ENCODE measurements at regions not wholly inside any gene's neighbourhood (a gene's known extent, or its start where the extent isn't known, plus 50 kb on each side); places are given as distances from the start of the nearest gene placed in this dataset.
"Not testable (repeated sequence)": the region's sequence is repeated elsewhere in the genome, so short reads cannot be mapped to it uniquely, and the experiment has no call there.

DNA sequence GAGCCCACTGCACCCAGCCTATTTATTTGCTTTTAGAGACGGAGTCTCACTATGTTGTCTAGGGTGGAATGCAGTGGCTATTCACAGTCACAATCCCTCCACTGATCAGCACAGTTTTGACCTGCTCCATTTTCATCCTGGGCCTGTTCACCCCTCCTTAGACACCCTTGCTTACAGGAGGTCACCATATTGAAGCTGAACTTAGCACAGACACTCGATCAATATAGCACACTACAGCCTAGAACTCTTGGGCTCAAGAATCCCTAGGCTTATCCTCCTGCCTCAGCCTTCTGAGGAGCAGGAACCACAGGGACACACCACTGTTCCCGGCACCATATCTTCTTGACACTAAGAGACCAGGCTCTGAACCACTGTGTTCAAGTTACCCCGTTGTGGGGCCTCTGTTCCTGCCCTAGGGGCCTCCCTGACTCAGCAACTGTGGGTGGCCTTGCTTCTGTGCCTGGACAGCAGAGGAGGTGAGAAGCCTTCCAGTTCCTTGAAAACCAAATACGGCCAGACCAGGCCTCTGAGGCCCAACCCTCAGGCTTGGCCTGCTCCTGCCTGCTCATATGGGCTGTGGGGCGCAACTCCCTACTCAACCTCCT lies 445.8 kb downstream of the GOLGA6L6 start:
- DNase-seq; ATAC-seq (ENCODE audit: low read depth); H3K27me3 Mint-ChIP-seq; H3K4me1 Mint-ChIP-seq; H3K27ac Mint-ChIP-seq; H3K36me3 Mint-ChIP-seq; H3K9me3 Mint-ChIP-seq; POLR2A ChIA-PET; H3K4me3 Mint-ChIP-seq: not testable (repeated sequence)

DNA sequence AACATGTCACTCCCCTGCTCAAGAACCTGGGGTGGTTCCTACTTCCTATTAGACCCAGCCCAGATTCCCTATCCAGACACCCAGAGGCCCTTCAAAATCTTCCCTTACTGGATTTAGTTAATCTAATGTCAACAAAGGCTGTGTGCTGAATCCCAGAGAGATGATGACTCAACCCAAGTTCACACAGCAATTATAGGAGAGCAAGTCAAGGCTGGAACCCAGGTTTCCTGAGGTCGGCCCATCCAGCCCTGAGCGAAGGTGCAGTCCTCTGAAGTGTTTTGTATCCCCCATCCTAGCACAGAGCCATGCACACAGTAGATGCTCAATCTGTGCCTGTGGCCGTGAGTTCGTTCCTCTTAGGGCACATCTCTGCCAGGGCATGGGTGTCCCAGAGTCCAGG lies 452.1 kb downstream of the GOLGA6L6 start:
- ATAC-seq (ENCODE audit: low read depth); H3K4me1 Mint-ChIP-seq; H3K27me3 Mint-ChIP-seq; H3K4me3 Mint-ChIP-seq; H3K27ac Mint-ChIP-seq; H3K9me3 Mint-ChIP-seq; H3K36me3 Mint-ChIP-seq; DNase-seq; POLR2A ChIA-PET: not testable (repeated sequence)

DNA sequence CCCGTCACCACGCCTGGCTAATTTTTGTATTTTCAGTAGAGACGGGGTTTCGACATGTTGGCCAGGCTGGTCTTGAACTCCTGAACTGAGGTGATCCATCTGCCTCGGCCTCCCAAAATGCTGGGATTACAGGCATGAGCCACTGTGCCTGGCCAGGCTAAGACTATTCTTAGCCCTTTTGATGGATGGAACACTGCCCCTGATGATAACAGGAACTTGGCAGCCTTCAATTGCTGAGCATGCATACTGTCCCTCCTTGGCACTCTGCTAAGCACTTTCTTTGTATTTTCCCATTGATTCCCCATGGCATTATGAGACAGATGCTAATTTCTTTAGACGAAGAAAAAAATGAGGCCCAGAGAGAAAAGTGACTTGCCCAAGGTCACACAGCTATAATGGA lies 457.6 kb downstream of the GOLGA6L6 start:
- H3K27me3 Mint-ChIP-seq; DNase-seq; ATAC-seq (ENCODE audit: low read depth); H3K4me1 Mint-ChIP-seq; H3K27ac Mint-ChIP-seq; H3K9me3 Mint-ChIP-seq; H3K36me3 Mint-ChIP-seq; POLR2A ChIA-PET; H3K4me3 Mint-ChIP-seq: not testable (repeated sequence)

DNA sequence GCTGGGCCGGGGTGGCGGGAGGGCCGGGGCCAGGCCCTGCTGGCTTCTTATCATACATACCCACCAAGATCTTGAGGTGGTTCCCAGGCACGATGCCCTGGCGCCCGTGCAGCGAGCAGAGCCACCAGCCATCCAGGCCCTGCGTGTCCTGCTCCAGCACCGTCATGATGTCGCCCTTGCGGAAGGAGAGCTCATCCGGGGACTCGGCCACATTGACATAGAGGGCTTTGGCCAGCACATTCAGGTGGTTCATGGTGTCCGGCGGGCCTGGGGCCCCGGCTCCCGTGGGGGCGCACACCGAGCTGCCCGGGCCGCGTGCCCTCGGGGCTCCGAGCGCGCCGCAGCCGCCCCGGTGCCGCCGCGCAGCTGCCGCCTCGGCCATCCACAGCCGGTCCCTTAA lies 467.5 kb downstream of the GOLGA6L6 start:
- H3K4me1 Mint-ChIP-seq; H3K36me3 Mint-ChIP-seq; H3K9me3 Mint-ChIP-seq; POLR2A ChIA-PET; H3K4me3 Mint-ChIP-seq; H3K27me3 Mint-ChIP-seq; ATAC-seq (ENCODE audit: low read depth); H3K27ac Mint-ChIP-seq; DNase-seq: not testable (repeated sequence)

DNA sequence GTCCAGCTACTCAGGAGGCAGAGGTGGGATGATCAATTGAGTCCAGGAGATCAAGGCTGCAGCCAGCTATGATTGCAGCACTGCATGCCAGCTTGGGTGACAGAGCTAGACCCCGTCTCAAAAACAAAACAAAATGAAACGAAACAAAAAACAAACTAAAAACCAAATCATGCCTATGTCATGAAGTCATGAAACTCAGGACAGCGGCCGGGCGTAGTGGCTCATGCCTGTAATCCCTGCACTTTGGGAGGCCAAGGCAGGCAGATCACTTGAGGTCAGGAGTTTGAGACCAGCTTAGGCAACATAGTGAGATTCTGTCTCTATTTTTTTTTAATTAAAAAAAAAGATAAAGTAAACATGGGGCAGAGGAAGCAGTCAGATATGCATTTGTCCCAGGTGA lies 472.6 kb downstream of the GOLGA6L6 start:
- H3K36me3 Mint-ChIP-seq; ATAC-seq (ENCODE audit: low read depth); DNase-seq; H3K9me3 Mint-ChIP-seq; H3K4me3 Mint-ChIP-seq; H3K4me1 Mint-ChIP-seq; H3K27me3 Mint-ChIP-seq; POLR2A ChIA-PET; H3K27ac Mint-ChIP-seq: not testable (repeated sequence)

DNA sequence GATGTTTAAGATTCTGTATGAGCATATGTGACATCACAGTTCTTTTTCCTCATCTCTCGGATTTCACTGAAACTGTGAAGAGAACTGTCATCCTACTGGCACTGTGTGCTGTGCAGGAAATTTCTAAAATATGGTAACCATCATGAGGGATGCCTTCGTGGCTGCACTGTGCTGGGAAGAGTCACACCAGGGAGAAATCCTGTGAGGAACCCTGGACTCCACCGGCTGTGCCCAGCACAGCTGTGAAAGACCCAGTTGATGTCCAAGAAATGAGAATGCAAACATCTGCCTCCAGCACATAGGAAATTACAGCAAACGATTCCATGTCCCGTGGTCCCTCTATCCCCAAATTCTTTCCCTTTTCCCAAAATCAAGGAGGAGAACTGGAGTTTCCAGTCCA lies 475.4 kb downstream of the GOLGA6L6 start:
- DNase-seq, POLR2A ChIA-PET, H3K36me3 Mint-ChIP-seq: not testable (repeated sequence)

DNA sequence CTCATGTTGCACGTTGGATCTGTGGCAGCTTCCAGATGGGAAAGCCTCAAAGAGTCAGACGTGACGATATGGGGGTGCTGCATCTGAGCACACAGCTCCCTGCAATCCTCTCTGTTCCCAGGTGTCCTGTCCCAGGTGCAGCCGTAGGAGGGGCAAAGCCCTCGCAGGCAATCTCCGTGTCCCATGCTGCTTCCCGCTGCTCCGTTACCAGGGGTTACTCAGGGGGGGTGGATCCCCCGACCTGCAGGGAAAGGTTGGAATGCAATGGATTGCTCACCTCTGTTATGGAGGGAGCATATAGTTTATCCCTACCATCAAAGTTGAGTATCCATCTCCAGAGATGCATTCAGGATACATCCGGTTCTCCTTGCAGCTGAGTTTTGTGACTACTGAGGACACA lies 476.1 kb downstream of the GOLGA6L6 start:
- H3K27me3 Mint-ChIP-seq; POLR2A ChIA-PET; H3K36me3 Mint-ChIP-seq; H3K4me3 Mint-ChIP-seq; H3K4me1 Mint-ChIP-seq; H3K27ac Mint-ChIP-seq; ATAC-seq (ENCODE audit: low read depth); H3K9me3 Mint-ChIP-seq; DNase-seq: not testable (repeated sequence)

More for the DNA sequence above, 475.4 kb downstream of the GOLGA6L6 start:
- not testable (repeated sequence) for H3K4me3 Mint-ChIP-seq; H3K27ac Mint-ChIP-seq; H3K27me3 Mint-ChIP-seq; H3K9me3 Mint-ChIP-seq; ATAC-seq (ENCODE audit: low read depth); H3K4me1 Mint-ChIP-seq

DNA sequence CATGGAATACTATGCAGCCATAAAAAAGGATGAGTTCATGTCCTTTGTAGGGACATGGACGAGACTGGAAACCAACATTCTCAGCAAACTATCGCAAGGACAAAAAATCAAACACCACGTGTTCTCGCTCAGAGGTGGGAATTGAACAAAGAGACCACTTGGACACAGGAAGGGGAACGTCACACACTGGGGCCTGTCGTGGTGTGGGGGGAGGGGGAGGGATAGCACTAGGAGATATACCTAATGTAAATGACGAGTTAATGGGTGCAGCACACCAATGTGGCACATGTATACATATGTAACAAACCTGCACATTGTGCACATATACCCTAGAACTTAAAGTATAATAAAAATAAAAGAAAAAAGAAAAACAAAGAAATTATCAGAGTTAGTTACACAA lies 478.4 kb downstream of the GOLGA6L6 start:
- H3K9me3 Mint-ChIP-seq; H3K27ac Mint-ChIP-seq; H3K4me3 Mint-ChIP-seq; H3K36me3 Mint-ChIP-seq; ATAC-seq (ENCODE audit: low read depth); POLR2A ChIA-PET; H3K27me3 Mint-ChIP-seq; DNase-seq; H3K4me1 Mint-ChIP-seq: not testable (repeated sequence)

DNA sequence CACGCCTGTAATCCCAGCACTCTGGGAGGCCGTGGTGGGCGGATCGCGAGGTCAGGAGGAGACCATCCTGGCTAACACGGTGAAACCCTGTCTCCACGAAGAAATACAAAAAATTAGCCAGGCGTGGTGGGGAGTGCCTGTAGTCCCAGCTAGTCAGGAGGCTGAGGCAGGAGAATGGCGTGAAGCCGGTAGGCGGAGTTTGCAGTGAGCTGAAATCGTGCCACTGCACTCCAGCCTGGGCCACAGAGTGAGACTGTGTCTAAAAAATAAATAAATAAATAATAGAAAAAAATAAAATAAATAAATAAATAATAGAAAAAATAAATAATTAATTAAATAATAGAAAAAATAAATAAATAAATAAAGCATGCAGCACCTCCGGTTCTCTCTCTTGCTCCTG lies 480.8 kb downstream of the GOLGA6L6 start:
- H3K27me3 Mint-ChIP-seq; H3K27ac Mint-ChIP-seq; POLR2A ChIA-PET; DNase-seq; H3K9me3 Mint-ChIP-seq; H3K4me1 Mint-ChIP-seq; H3K36me3 Mint-ChIP-seq; ATAC-seq (ENCODE audit: low read depth); H3K4me3 Mint-ChIP-seq: not testable (repeated sequence)

DNA sequence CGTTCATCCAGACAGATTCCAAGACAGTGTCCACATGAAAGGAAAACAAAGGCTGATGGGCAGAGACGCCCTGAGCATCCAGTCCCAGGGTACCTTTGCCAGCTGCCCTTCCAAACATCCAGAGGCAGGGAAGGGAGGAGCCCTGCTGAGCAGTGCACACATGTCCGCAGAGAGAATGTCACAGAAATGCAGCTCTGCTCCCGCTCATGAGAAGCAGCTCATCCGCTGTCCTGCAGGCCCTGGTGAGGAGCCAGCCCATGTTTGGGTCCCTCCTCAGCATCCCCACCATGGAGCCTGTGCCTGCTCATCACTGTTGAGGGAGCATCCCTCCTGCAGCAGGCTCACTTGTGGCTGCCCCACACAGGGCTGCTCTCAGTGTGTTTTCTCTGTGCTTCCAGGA lies 484.7 kb downstream of the GOLGA6L6 start:
- DNase-seq; H3K27me3 Mint-ChIP-seq; H3K36me3 Mint-ChIP-seq; POLR2A ChIA-PET; H3K27ac Mint-ChIP-seq; ATAC-seq (ENCODE audit: low read depth); H3K4me3 Mint-ChIP-seq; H3K4me1 Mint-ChIP-seq; H3K9me3 Mint-ChIP-seq: not testable (repeated sequence)

DNA sequence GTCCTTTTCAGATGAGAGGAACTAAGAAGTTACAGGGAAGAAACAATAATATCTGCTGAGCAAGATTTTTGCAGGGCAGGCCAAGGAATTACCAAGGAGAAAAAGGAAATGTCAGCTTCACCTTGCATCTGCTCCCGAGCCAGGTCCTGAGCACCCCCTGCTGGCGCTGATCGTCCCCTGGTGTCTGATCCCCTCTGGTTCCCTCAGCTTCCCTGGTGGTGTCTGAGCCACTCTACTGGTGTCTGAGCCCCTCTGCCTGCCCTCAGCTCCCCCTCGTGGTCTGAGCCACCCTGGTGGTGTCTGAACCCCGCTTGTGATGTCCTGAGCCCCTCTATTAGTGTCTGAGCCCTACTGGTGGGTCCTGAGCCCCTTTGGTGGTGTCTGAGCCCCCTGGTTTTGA lies 485.7 kb downstream of the GOLGA6L6 start:
- H3K4me3 Mint-ChIP-seq; H3K9me3 Mint-ChIP-seq; ATAC-seq (ENCODE audit: low read depth); DNase-seq; H3K27ac Mint-ChIP-seq; H3K4me1 Mint-ChIP-seq; H3K36me3 Mint-ChIP-seq; POLR2A ChIA-PET; H3K27me3 Mint-ChIP-seq: not testable (repeated sequence)

DNA sequence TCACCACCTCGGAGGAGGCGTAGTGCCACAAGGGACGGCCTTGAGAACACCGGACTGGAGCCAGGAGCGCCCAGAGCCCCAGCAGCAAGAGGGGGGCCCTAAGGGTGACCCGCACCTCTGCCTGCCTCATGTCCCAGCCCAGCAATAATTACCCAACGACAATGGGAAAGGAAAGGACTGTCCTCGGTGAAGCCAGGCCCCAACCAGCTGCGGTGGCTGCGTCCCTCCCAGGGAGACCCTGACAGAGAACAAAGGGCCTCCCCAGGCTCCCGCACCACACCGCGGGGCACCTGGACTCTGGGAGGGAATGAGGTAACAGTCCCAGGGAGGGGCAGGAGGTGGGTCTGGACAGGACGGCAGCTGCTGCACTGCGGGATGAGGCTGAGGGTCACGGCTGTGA lies 493.4 kb downstream of the GOLGA6L6 start:
- POLR2A ChIA-PET; H3K36me3 Mint-ChIP-seq; DNase-seq; H3K27me3 Mint-ChIP-seq; H3K4me1 Mint-ChIP-seq; ATAC-seq (ENCODE audit: low read depth); H3K27ac Mint-ChIP-seq; H3K4me3 Mint-ChIP-seq; H3K9me3 Mint-ChIP-seq: not testable (repeated sequence)

DNA sequence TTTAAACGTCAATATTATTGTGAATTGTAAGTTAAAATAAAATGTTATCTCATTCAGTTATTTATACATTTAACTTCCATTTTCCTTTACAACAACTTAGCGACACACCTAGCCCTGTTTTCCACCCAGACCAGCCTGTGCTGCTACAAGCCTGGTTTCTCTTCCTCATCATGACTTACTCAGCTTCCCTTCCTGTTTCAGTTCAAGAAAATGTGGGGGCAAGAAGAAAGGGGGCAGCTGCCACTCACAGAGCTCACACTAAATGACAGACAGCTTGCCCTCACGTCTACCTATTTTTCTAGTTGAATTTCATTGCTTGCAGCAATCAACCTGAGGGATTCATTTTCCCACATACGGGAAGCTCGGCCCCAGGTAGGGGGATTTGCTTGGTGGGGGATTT lies 496.4 kb downstream of the GOLGA6L6 start:
- DNase-seq; H3K36me3 Mint-ChIP-seq; H3K4me1 Mint-ChIP-seq; H3K27me3 Mint-ChIP-seq; ATAC-seq (ENCODE audit: low read depth); H3K4me3 Mint-ChIP-seq; H3K9me3 Mint-ChIP-seq; POLR2A ChIA-PET; H3K27ac Mint-ChIP-seq: not testable (repeated sequence)

DNA sequence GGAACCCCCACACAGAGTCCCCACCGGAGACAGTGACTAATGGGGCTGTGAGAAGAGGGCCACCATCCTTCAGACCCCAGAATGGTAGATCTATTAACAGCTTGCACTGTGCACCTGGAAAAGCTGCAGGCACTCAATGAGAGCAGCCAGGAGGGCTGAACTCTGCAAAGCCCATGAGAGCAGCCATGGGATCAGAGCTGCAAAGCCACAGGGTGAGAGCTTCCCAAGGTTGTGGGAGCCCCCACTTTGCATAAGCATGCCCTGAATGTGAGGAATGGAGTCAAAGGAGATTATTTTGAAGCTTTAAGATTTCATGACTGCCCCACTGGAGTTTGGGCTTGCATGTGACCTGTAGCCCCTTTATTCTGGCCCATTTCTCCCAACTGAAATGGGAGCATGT lies 500.9 kb downstream of the GOLGA6L6 start:
- H3K36me3 Mint-ChIP-seq, H3K9me3 Mint-ChIP-seq, H3K27me3 Mint-ChIP-seq: not testable (repeated sequence)

DNA sequence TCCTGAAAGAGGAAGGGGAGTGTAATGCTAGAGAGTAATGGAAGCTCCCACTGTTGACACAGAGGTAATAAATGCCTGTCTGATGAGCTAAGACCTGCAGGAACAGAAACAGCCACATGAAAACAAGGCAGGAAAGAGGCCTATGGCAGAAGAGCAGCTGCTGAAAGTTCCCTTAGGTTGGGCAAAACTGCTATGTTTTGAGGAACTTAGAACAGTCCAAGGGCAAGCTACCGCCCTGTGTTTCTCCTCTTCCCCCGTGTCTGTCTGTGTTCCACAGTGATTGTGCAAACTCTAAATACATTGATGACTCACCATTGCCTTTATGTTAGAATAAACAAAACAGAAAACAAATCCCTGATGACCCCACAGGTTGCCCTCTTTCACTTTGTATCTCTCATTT lies 516.6 kb downstream of the GOLGA6L6 start:
- H3K36me3 Mint-ChIP-seq, H3K4me3 Mint-ChIP-seq, H3K27ac Mint-ChIP-seq: not testable (repeated sequence)

More for the DNA sequence above, 500.9 kb downstream of the GOLGA6L6 start:
- DNase-seq; H3K4me1 Mint-ChIP-seq; POLR2A ChIA-PET; ATAC-seq (ENCODE audit: low read depth); H3K4me3 Mint-ChIP-seq; H3K27ac Mint-ChIP-seq: not testable (repeated sequence)

More for the DNA sequence above, 516.6 kb downstream of the GOLGA6L6 start:
- H3K4me1 Mint-ChIP-seq; ATAC-seq (ENCODE audit: low read depth); H3K27me3 Mint-ChIP-seq; POLR2A ChIA-PET; H3K9me3 Mint-ChIP-seq; DNase-seq: not testable (repeated sequence)

Measured in activated naive CD8-positive, alpha-beta T cell treated with anti-CD3 and anti-CD28 coated beads, Interleukin-2, amount 10 ng/mL, durations not matched to agents 7 days and 5 days (primary cell).